ENCODE measurements at regions not wholly inside any gene's neighbourhood (a gene's known extent, or its start where the extent isn't known, plus 50 kb on each side); places are given as distances from the start of the nearest gene placed in this dataset.
A peak's percentile ranks its signal among the peaks of the same experiment; 100 is the strongest.

GRCh38 chr13:111941845-111942447 lies 125.0 kb upstream of the SOX1 start:
- Histone ChIP-seq H3K9me3 (replicated peaks) (peaks cover 7% of the 10 kb centered on the region), H3K36me3 (peaks cover 3% of the 10 kb centered on the region; the same call in 1 of the 2 replicates), H3K4me1 (replicated peaks) (no peaks in the 10 kb centered on the region), H3K4me3 (no peak overlapping the region), H3K27ac (no peak overlapping the region), H3K27me3 (replicated peaks) (peaks cover 66% of the 10 kb centered on the region)
- no peak for DNase-seq (ENCODE audit: low read depth in 1 of 2, low spot score in 2 of 2)

DNA sequence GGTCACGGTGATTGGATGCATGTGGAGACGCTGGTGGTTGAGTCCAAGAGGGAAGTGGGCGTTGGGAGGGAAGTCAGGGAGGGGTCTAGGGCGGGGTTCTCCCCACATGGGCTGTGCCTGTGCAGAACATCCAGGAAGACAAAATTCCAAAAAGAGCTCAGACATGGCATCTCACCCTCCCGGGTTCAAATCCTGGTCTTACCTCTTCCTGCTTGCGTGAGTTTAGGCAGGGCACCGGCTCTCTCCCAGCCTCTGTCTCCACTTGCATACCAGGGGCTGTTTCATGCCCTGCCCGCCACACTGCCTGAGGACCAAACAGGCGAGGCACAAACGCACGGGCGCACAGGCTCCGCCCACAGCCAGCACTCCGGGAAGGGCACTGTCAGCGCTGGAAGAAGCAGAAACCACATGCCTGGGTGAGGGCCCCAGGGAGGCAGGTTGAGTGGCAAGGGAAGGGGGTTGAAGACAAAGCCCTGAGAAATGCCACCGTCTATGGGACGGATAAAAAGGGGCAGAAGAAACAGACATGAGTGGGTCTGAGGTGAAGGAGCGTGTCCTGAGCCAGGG lies 123.6 kb upstream of the SOX1 start:
- no peaks in the 10 kb centered on the region for H3K4me1 ChIP-seq (replicated peaks)
- H3K4me3 ChIP-seq: no peak overlapping the region
- DNase-seq (ENCODE audit: low read depth in 1 of 2, low spot score in 2 of 2): peak in 1 of 2 experiments; percentile 47
- H3K27me3 ChIP-seq (replicated peaks): peaks cover 66% of the 10 kb centered on the region
- H3K36me3 ChIP-seq: peaks cover 3% of the 10 kb centered on the region; the same call in 1 of the 2 replicates
- H3K9me3 ChIP-seq (replicated peaks): peaks cover 10% of the 10 kb centered on the region
- H3K27ac ChIP-seq: no peak overlapping the region

DNA sequence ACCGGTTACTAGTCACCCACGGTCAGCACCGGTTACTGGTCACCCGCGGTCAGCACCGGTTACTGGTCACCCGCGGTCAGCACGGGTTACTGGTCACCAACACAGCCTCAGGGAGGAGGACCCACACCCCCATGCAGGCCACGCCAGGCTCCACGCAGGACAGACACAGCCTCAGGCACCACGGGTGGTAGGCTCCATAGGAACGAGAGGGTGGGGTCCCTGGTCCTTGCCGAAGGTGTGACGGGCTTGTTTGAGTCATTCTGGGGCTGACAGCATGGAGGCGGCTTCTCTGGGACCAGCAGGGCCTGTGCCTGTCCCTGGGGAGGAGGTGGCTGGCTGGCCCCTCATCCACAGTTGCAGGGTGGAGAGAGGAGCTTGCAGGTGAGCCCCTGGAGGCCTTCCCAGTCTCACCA lies 122.8 kb upstream of the SOX1 start:
- Histone ChIP-seq H3K9me3 (replicated peaks) (peaks cover 13% of the 10 kb centered on the region), H3K36me3 (peaks cover 3% of the 10 kb centered on the region; the same call in 1 of the 2 replicates), H3K27me3 (replicated peaks) (peaks cover 61% of the 10 kb centered on the region), H3K4me3 (no peak overlapping the region), H3K4me1 (replicated peaks) (no peaks in the 10 kb centered on the region), H3K27ac (no peak overlapping the region)
- peak in 1 of 2 experiments; percentile 47 for DNase-seq (ENCODE audit: low read depth in 1 of 2, low spot score in 2 of 2)

DNA sequence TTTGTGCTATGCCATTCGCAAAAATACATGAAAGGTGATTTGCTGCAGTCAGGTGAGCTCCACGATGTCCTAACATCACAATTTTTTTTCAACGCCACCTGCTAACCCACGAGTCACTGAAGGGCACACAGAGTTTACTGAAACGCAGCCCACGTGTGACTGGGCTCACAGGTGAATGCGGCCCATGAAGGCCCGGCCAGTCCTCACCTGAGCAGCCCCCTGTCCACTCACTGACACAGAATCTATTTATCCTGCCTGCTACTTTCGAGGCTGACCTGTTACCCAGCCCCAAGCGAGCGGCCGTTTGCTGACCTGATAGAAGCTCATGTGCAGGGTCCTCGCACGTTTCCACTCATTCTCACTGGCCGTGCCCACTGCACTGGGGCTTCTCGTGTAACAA lies 121.9 kb upstream of the SOX1 start:
- Histone ChIP-seq H3K9me3 (replicated peaks) (peaks cover 17% of the 10 kb centered on the region), H3K27ac (no peak overlapping the region), H3K4me1 (replicated peaks) (no peaks in the 10 kb centered on the region), H3K36me3 (peaks cover under 1% of the 10 kb centered on the region; the same call in 1 of the 2 replicates), H3K4me3 (no peak overlapping the region), H3K27me3 (replicated peaks) (peaks cover 52% of the 10 kb centered on the region)
- DNase-seq (ENCODE audit: low read depth in 1 of 2, low spot score in 2 of 2): no peak

- Histone ChIP-seq H3K27ac (no peak overlapping the region), H3K4me1 (replicated peaks) (no peaks in the 10 kb centered on the region), H3K4me3 (no peak overlapping the region), H3K9me3 (replicated peaks) (peaks cover 27% of the 10 kb centered on the region), H3K27me3 (replicated peaks) (peaks cover 48% of the 10 kb centered on the region), H3K36me3 (no peaks in the 10 kb centered on the region)
- DNase-seq (ENCODE audit: low read depth in 1 of 2, low spot score in 2 of 2): no peak
Observed at GRCh38 chr13:111946214-111946613, 120.7 kb upstream of the SOX1 start.

DNA sequence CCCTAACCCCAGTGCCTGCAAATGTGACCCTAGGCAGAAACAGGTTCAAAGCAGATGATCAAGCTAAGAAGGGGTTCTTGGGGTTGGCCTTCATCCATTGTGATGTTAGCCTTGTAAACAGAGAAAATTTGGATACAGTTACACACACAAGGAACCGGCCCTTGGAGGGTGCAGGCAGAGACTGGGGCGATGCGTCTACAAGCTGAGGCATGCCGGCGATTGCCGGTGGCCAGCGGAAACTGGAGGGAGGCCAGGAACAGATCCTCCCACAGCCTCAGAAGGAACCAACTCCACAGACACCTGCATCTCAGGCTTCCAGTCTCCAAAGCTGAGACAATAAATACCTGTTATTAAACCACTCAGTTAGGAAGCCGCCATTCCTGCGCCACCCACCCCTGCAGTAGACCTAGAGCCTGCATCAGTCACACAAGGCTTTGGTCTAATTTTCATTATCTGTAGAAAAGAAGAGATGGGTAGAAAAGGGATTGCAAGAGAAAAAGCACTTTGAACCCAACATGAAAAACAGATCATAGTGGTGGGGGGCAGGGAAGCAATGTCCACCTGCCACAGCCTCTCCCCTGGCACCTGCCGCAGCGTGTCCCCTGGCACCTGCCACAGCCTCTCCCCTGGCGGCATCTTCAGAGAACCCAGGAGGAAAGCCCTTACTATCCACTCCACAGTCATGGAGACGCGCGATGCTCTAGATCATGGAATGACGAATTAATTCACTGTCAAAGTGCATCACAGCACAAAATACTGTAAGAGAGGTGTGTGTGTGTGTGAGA lies 119.7 kb upstream of the SOX1 start:
- no peak overlapping the region for H3K27ac ChIP-seq
- H3K4me3 ChIP-seq: no peak overlapping the region
- peaks cover 28% of the 10 kb centered on the region for H3K9me3 ChIP-seq (replicated peaks)
- no peaks in the 10 kb centered on the region for H3K4me1 ChIP-seq (replicated peaks)
- DNase-seq (ENCODE audit: low read depth in 1 of 2, low spot score in 2 of 2): peak in 1 of 2 experiments; percentile 40
- H3K27me3 ChIP-seq (replicated peaks): peaks cover 48% of the 10 kb centered on the region
- no peaks in the 10 kb centered on the region for H3K36me3 ChIP-seq

DNA sequence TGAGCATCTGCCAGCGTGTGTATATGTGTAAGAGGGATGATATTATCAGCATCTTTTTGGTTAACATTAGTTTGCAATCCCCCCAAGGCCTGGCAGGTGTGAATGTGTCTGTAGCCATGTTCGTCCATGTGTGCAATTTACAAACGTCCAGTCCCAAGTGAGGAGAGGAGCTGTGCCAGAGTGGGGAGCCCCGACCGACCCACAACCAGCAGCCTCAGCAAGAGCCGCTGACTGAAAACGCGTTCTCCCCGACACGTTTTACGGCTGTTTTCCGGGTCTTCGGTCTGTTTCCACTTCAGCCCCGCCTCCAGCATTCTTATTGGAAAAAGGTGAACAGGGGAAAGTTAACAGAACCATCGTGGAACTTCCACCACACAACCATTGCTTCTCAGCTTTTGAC lies 119.1 kb upstream of the SOX1 start:
- H3K36me3 ChIP-seq: no peaks in the 10 kb centered on the region
- DNase-seq (ENCODE audit: low read depth in 1 of 2, low spot score in 2 of 2): peak in 1 of 2 experiments; percentile 42
- H3K4me3 ChIP-seq: no peak overlapping the region
- H3K27me3 ChIP-seq (replicated peaks): peaks cover 44% of the 10 kb centered on the region
- no peak overlapping the region for H3K27ac ChIP-seq
- H3K4me1 ChIP-seq (replicated peaks): no peaks in the 10 kb centered on the region
- peaks cover 28% of the 10 kb centered on the region for H3K9me3 ChIP-seq (replicated peaks)

DNA sequence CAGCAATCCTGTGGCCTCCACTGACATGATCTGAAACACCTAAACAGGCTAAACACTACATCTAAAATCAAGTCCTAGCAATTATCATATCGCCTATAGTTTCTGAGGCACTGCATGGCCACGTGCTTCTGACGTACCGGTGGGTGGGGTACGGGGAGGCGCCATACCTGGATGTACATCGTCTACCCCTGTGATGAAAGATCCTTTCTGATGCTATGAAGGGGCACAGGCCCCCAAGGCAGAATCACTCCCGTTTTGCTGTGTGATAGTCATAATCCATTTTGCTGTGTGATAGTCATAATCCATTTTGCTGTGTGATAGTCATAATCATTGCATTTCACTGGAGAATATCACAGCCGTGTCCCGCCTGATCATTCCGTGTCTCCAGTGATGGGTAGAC lies 118.7 kb upstream of the SOX1 start:
- Histone ChIP-seq H3K27ac (no peak overlapping the region), H3K4me3 (no peak overlapping the region), H3K4me1 (replicated peaks) (no peaks in the 10 kb centered on the region), H3K9me3 (replicated peaks) (peaks cover 31% of the 10 kb centered on the region), H3K27me3 (replicated peaks) (peaks cover 40% of the 10 kb centered on the region), H3K36me3 (no peaks in the 10 kb centered on the region)
- DNase-seq (ENCODE audit: low read depth in 1 of 2, low spot score in 2 of 2): no peak

- no peaks in the 10 kb centered on the region for H3K4me1 ChIP-seq (replicated peaks)
- DNase-seq (ENCODE audit: low read depth in 1 of 2, low spot score in 2 of 2): no peak
- no peak overlapping the region for H3K27ac ChIP-seq
- H3K9me3 ChIP-seq (replicated peaks): peaks cover 32% of the 10 kb centered on the region
- peaks cover 38% of the 10 kb centered on the region for H3K27me3 ChIP-seq (replicated peaks)
- no peak overlapping the region for H3K4me3 ChIP-seq
- H3K36me3 ChIP-seq: no peaks in the 10 kb centered on the region
Observed at GRCh38 chr13:111948811-111949210, 118.1 kb upstream of the SOX1 start.

GRCh38 chr13:111949311-111949710 lies 117.6 kb upstream of the SOX1 start:
- Histone ChIP-seq H3K27me3 (replicated peaks) (peaks cover 41% of the 10 kb centered on the region), H3K9me3 (replicated peaks) (peaks cover 32% of the 10 kb centered on the region), H3K4me3 (no peak overlapping the region), H3K4me1 (replicated peaks) (no peaks in the 10 kb centered on the region), H3K36me3 (no peaks in the 10 kb centered on the region), H3K27ac (no peak overlapping the region)
- no peak for DNase-seq (ENCODE audit: low read depth in 1 of 2, low spot score in 2 of 2)

DNA sequence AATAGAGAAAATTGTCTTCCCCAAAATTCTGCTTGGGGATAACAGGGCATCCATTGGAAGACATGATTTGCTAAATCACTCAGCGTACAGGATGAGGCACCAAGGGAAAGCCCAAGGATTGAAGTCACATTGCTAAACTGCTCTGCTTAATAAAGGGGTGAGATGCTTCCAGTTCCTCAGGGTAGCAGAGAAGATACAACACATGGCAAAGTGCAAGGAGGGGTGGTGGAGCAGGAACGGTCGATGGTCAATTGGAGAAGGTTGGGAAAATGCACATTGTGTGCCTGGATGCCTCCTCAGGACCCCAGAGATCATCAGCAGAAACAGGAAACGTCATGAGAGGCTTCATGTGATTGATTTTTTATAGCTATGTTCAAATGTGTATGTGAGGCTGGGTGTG lies 116.3 kb upstream of the SOX1 start:
- Histone ChIP-seq H3K9me3 (replicated peaks) (peaks cover 35% of the 10 kb centered on the region), H3K27ac (no peak overlapping the region), H3K4me1 (replicated peaks) (no peaks in the 10 kb centered on the region; the same call in 1 of the 2 replicates)

GRCh38 chr13:111952032-111952431 lies 114.9 kb upstream of the SOX1 start:
- DNase-seq (ENCODE audit: low read depth in 1 of 2, low spot score in 2 of 2): peak in 1 of 2 experiments; percentile 41
- Histone ChIP-seq H3K36me3 (no peaks in the 10 kb centered on the region), H3K4me3 (no peak overlapping the region), H3K4me1 (replicated peaks) (no peaks in the 10 kb centered on the region; the same call in 1 of the 2 replicates), H3K9me3 (replicated peaks) (peaks cover 33% of the 10 kb centered on the region), H3K27me3 (replicated peaks) (peaks cover 27% of the 10 kb centered on the region), H3K27ac (no peak overlapping the region)

More for the DNA sequence above, 116.3 kb upstream of the SOX1 start:
- Histone ChIP-seq H3K36me3 (no peaks in the 10 kb centered on the region), H3K4me3 (no peak overlapping the region), H3K27me3 (replicated peaks) (peaks cover 33% of the 10 kb centered on the region)
- no peak for DNase-seq (ENCODE audit: low read depth in 1 of 2, low spot score in 2 of 2)

DNA sequence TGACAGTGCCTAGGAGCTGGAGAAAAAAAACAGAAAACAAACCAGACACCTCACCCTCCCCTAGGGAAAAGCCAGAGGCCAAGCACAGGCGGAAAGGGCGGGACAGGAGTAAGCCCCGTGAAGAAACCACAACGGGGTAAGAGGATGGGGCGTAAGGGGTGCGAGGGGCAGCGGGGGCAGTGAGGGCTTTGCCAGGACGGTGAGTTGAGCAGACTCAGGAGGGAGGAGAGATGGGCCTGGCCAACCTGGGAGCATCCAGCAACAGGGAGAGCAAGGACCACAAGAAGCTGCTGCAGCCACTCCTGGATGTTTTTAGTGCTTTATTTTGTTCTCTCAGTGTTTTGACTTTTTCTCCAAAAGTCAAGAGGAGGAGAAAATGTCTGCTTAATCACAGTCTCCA lies 114.1 kb upstream of the SOX1 start:
- Histone ChIP-seq H3K4me3 (no peak overlapping the region), H3K4me1 (replicated peaks) (no peaks in the 10 kb centered on the region; the same call in 1 of the 2 replicates), H3K27me3 (replicated peaks) (peaks cover 23% of the 10 kb centered on the region), H3K27ac (no peak overlapping the region), H3K9me3 (replicated peaks) (peaks cover 31% of the 10 kb centered on the region), H3K36me3 (no peaks in the 10 kb centered on the region)
- no peak for DNase-seq (ENCODE audit: low read depth in 1 of 2, low spot score in 2 of 2)

All from SJSA1 (cell line).